ENCODE measurements at regions not wholly inside any gene's neighbourhood (a gene's known extent, or its start where the extent isn't known, plus 50 kb on each side); places are given as distances from the start of the nearest gene placed in this dataset.
"Not testable (repeated sequence)": the region's sequence is repeated elsewhere in the genome, so short reads cannot be mapped to it uniquely, and the experiment has no call there.

GRCh38 chr21:28839237-28839636, 153.4 kb downstream of the LTN1 start:
- not testable (repeated sequence) for H3K27ac ChIP-seq (ENCODE audit: low read length); H3K36me3 ChIP-seq (ENCODE audit: control insufficient read depth in 1 of 2, insufficient read depth in 2 of 2, low read length in 2 of 2); H3K4me3 ChIP-seq (ENCODE audit: low read depth in 1 of 2, low read length in 2 of 2); H3K4me1 ChIP-seq (ENCODE audit: control insufficient read depth in 1 of 2, insufficient read depth in 2 of 2, low read length in 2 of 2); H3K9me3 ChIP-seq (ENCODE audit: control insufficient read depth in 1 of 2, low read length in 2 of 2); H3K27me3 ChIP-seq (ENCODE audit: low read depth, low read length)

GRCh38 chr21:28837426-28837825, 155.3 kb downstream of the LTN1 start:
- H3K27me3 ChIP-seq (ENCODE audit: low read depth, low read length); H3K36me3 ChIP-seq (ENCODE audit: control insufficient read depth in 1 of 2, insufficient read depth in 2 of 2, low read length in 2 of 2); H3K4me1 ChIP-seq (ENCODE audit: control insufficient read depth in 1 of 2, insufficient read depth in 2 of 2, low read length in 2 of 2): not testable (repeated sequence)

GRCh38 chr21:28836588-28836987, 156.1 kb downstream of the LTN1 start:
- H3K36me3 ChIP-seq (ENCODE audit: control insufficient read depth in 1 of 2, insufficient read depth in 2 of 2, low read length in 2 of 2); H3K27me3 ChIP-seq (ENCODE audit: low read depth, low read length); H3K9me3 ChIP-seq (ENCODE audit: control insufficient read depth in 1 of 2, low read length in 2 of 2); H3K4me1 ChIP-seq (ENCODE audit: control insufficient read depth in 1 of 2, insufficient read depth in 2 of 2, low read length in 2 of 2); H3K27ac ChIP-seq (ENCODE audit: low read length); H3K4me3 ChIP-seq (ENCODE audit: low read depth in 1 of 2, low read length in 2 of 2): not testable (repeated sequence)

More at GRCh38 chr21:28837426-28837825, 155.3 kb downstream of the LTN1 start:
- H3K4me3 ChIP-seq (ENCODE audit: low read depth in 1 of 2, low read length in 2 of 2); H3K9me3 ChIP-seq (ENCODE audit: control insufficient read depth in 1 of 2, low read length in 2 of 2); H3K27ac ChIP-seq (ENCODE audit: low read length): not testable (repeated sequence)

- Histone ChIP-seq H3K4me1 (ENCODE audit: control insufficient read depth in 1 of 2, insufficient read depth in 2 of 2, low read length in 2 of 2) (no peaks in the 10 kb centered on the region), H3K36me3 (ENCODE audit: control insufficient read depth in 1 of 2, insufficient read depth in 2 of 2, low read length in 2 of 2) (no peaks in the 10 kb centered on the region), H3K27ac (ENCODE audit: low read length) (no peak overlapping the region), H3K9me3 (ENCODE audit: control insufficient read depth in 1 of 2, low read length in 2 of 2) (no peaks in the 10 kb centered on the region), H3K27me3 (ENCODE audit: low read depth, low read length) (no peaks in the 10 kb centered on the region), H3K4me3 (ENCODE audit: low read depth in 1 of 2, low read length in 2 of 2) (no peak overlapping the region)
These were observed 158.1 kb downstream of the LTN1 start for GRCh38 chr21:28834335-28835238.

- Histone ChIP-seq H3K27ac (ENCODE audit: low read length) (no peak overlapping the region), H3K36me3 (ENCODE audit: control insufficient read depth in 1 of 2, insufficient read depth in 2 of 2, low read length in 2 of 2) (no peaks in the 10 kb centered on the region), H3K9me3 (ENCODE audit: control insufficient read depth in 1 of 2, low read length in 2 of 2) (no peaks in the 10 kb centered on the region), H3K4me1 (ENCODE audit: control insufficient read depth in 1 of 2, insufficient read depth in 2 of 2, low read length in 2 of 2) (no peaks in the 10 kb centered on the region), H3K27me3 (ENCODE audit: low read depth, low read length) (no peaks in the 10 kb centered on the region), H3K4me3 (ENCODE audit: low read depth in 1 of 2, low read length in 2 of 2) (no peak overlapping the region)
These were observed 159.1 kb downstream of the LTN1 start for GRCh38 chr21:28833609-28834008.

GRCh38 chr21:28833182-28833581, 159.5 kb downstream of the LTN1 start:
- no peak overlapping the region for H3K27ac ChIP-seq (ENCODE audit: low read length)
- no peaks in the 10 kb centered on the region for H3K4me1 ChIP-seq (ENCODE audit: control insufficient read depth in 1 of 2, insufficient read depth in 2 of 2, low read length in 2 of 2)
- H3K36me3 ChIP-seq (ENCODE audit: control insufficient read depth in 1 of 2, insufficient read depth in 2 of 2, low read length in 2 of 2): no peaks in the 10 kb centered on the region
- H3K4me3 ChIP-seq (ENCODE audit: low read depth in 1 of 2, low read length in 2 of 2): no peak overlapping the region
- no peaks in the 10 kb centered on the region for H3K9me3 ChIP-seq (ENCODE audit: control insufficient read depth in 1 of 2, low read length in 2 of 2)
- no peaks in the 10 kb centered on the region for H3K27me3 ChIP-seq (ENCODE audit: low read depth, low read length)

- no peaks in the 10 kb centered on the region for H3K4me1 ChIP-seq (ENCODE audit: control insufficient read depth in 1 of 2, insufficient read depth in 2 of 2, low read length in 2 of 2)
- no peak overlapping the region for H3K4me3 ChIP-seq (ENCODE audit: low read depth in 1 of 2, low read length in 2 of 2)
- H3K27me3 ChIP-seq (ENCODE audit: low read depth, low read length): no peaks in the 10 kb centered on the region
- H3K36me3 ChIP-seq (ENCODE audit: control insufficient read depth in 1 of 2, insufficient read depth in 2 of 2, low read length in 2 of 2): no peaks in the 10 kb centered on the region
- no peak overlapping the region for H3K27ac ChIP-seq (ENCODE audit: low read length)
- no peaks in the 10 kb centered on the region for H3K9me3 ChIP-seq (ENCODE audit: control insufficient read depth in 1 of 2, low read length in 2 of 2)
These were observed 160.0 kb downstream of the LTN1 start for GRCh38 chr21:28832715-28833061.

- H3K36me3 ChIP-seq (ENCODE audit: control insufficient read depth in 1 of 2, insufficient read depth in 2 of 2, low read length in 2 of 2): no peaks in the 10 kb centered on the region
- no peak overlapping the region for H3K4me3 ChIP-seq (ENCODE audit: low read depth in 1 of 2, low read length in 2 of 2)
- H3K4me1 ChIP-seq (ENCODE audit: control insufficient read depth in 1 of 2, insufficient read depth in 2 of 2, low read length in 2 of 2): no peaks in the 10 kb centered on the region
- no peaks in the 10 kb centered on the region for H3K27me3 ChIP-seq (ENCODE audit: low read depth, low read length)
- H3K27ac ChIP-seq (ENCODE audit: low read length): no peak overlapping the region
- no peaks in the 10 kb centered on the region for H3K9me3 ChIP-seq (ENCODE audit: control insufficient read depth in 1 of 2, low read length in 2 of 2)
These were observed 160.5 kb downstream of the LTN1 start for GRCh38 chr21:28832013-28832714.

GRCh38 chr21:28828981-28829380, 163.7 kb downstream of the LTN1 start:
- no peak overlapping the region for H3K4me3 ChIP-seq (ENCODE audit: low read depth in 1 of 2, low read length in 2 of 2)
- H3K4me1 ChIP-seq (ENCODE audit: control insufficient read depth in 1 of 2, insufficient read depth in 2 of 2, low read length in 2 of 2): no peaks in the 10 kb centered on the region
- no peak overlapping the region for H3K27ac ChIP-seq (ENCODE audit: low read length)
- H3K27me3 ChIP-seq (ENCODE audit: low read depth, low read length): no peaks in the 10 kb centered on the region
- H3K9me3 ChIP-seq (ENCODE audit: control insufficient read depth in 1 of 2, low read length in 2 of 2): no peaks in the 10 kb centered on the region
- no peaks in the 10 kb centered on the region for H3K36me3 ChIP-seq (ENCODE audit: control insufficient read depth in 1 of 2, insufficient read depth in 2 of 2, low read length in 2 of 2)

GRCh38 chr21:28828021-28828420, 164.7 kb downstream of the LTN1 start:
- no peaks in the 10 kb centered on the region for H3K9me3 ChIP-seq (ENCODE audit: control insufficient read depth in 1 of 2, low read length in 2 of 2)
- H3K4me1 ChIP-seq (ENCODE audit: control insufficient read depth in 1 of 2, insufficient read depth in 2 of 2, low read length in 2 of 2): peaks cover 0 to 5% of the 10 kb centered on the region in 2 donors
- no peaks in the 10 kb centered on the region for H3K27me3 ChIP-seq (ENCODE audit: low read depth, low read length)
- no peak overlapping the region for H3K27ac ChIP-seq (ENCODE audit: low read length)
- H3K4me3 ChIP-seq (ENCODE audit: low read depth in 1 of 2, low read length in 2 of 2): no peak overlapping the region
- no peaks in the 10 kb centered on the region for H3K36me3 ChIP-seq (ENCODE audit: control insufficient read depth in 1 of 2, insufficient read depth in 2 of 2, low read length in 2 of 2)

GRCh38 chr21:28827422-28827821, 165.3 kb downstream of the LTN1 start:
- Histone ChIP-seq H3K4me1 (ENCODE audit: control insufficient read depth in 1 of 2, insufficient read depth in 2 of 2, low read length in 2 of 2) (peaks cover 0 to 10% of the 10 kb centered on the region in 2 donors), H3K4me3 (ENCODE audit: low read depth in 1 of 2, low read length in 2 of 2) (no peak overlapping the region), H3K27ac (ENCODE audit: low read length) (no peak overlapping the region), H3K27me3 (ENCODE audit: low read depth, low read length) (no peaks in the 10 kb centered on the region), H3K9me3 (ENCODE audit: control insufficient read depth in 1 of 2, low read length in 2 of 2) (no peaks in the 10 kb centered on the region), H3K36me3 (ENCODE audit: control insufficient read depth in 1 of 2, insufficient read depth in 2 of 2, low read length in 2 of 2) (no peaks in the 10 kb centered on the region)

Measured in muscle layer of duodenum (tissue), 2 donors.